B cell (primary cell): ENCODE measurements at regions not wholly inside any gene's neighbourhood (a gene's known extent, or its start where the extent isn't known, plus 50 kb on each side); places are given as distances from the start of the nearest gene placed in this dataset.

Source experiments
- ATAC-seq: fragments of 200-7000 bp; cut with Tn5 transposase; one replicate; pipeline ENCODE4 v1.10.0; 2021; ENCODE audit warnings: low read depth, mild to moderate bottlenecking, moderate number of reproducible peaks, moderate library complexity
- CTCF ChIA-PET: fragments of 350-600 bp; sonication (Branson Sonifier 250); formaldehyde crosslinking; loops from one replicate; lab custom pipeline; 2021; ENCODE audit warnings: antibody characterized with exemption, inconsistent platforms; lab: Charles Lee
- POLR2A ChIA-PET: fragments of 350-600 bp; sonication (Branson Sonifier 250); formaldehyde crosslinking; loops from one replicate; lab custom pipeline; 2021; ENCODE audit warnings: antibody characterized with exemption; lab: Charles Lee
- DNase-seq: peaks from one replicate; pipeline ENCODE4 v3.0.0; 2013
- H2AFZ ChIP-seq: 2 replicates; pipeline ENCODE4 v1.6.1; 2012; ENCODE audit warnings: mild to moderate bottlenecking, low read depth, low read length; ENCODE audit not compliant: insufficient read depth, poor library complexity, severe bottlenecking
- H3K27ac ChIP-seq, 2 donors: 1 replicate in 1 of 2; 2 replicates in 1 of 2; pipeline ENCODE4 v1.5.1; 2012 to 2013; ENCODE audit warnings: low read length in 2 of 2, mild to moderate bottlenecking in 2 of 2, moderate library complexity in 1 of 2
- H3K27me3 ChIP-seq, 4 experiments: fragments of 200-600 bp in 1 of 4; sonication (generic) in 1 of 4; replicated peaks in 1 of 4; 1 replicate in 2 of 4; 2 replicates in 2 of 4; pipeline versions ENCODE4 v1.6.1 to v1.7.0; 2013 to 2016; ENCODE audit warnings: low read length in 3 of 4, mild to moderate bottlenecking in 2 of 4, mixed read lengths in 1 of 4, moderate library complexity in 1 of 4; ENCODE audit not compliant: insufficient read depth in 4 of 4, control insufficient read depth in 3 of 4; ENCODE audit errors: control extremely low read depth in 1 of 4
- H3K36me3 ChIP-seq, 2 experiments: replicated peaks in 1 of 2; 1 replicate in 1 of 2; 2 replicates in 1 of 2; pipeline versions ENCODE4 v1.6.1 to v1.7.1; 2013; ENCODE audit warnings: low read length in 1 of 2; ENCODE audit not compliant: insufficient read depth in 2 of 2, control insufficient read depth in 1 of 2; ENCODE audit errors: control extremely low read depth in 1 of 2, extremely low read depth in 1 of 2
- H3K4me1 ChIP-seq, 2 donors: fragments of 200-600 bp in 1 of 2; sonication (generic) in 1 of 2; 1 replicate in 1 of 2; 2 replicates in 1 of 2; pipeline versions ENCODE4 v1.5.1 to v1.6.1; 2013 to 2017; ENCODE audit warnings: low read length in 2 of 2; ENCODE audit not compliant: control insufficient read depth in 2 of 2, insufficient read depth in 2 of 2
- H3K4me2 ChIP-seq: replicated peaks from 2 replicates; pipeline ENCODE3; 2012; ENCODE audit warnings: mild to moderate bottlenecking, low read depth, low read length; ENCODE audit not compliant: poor library complexity, severe bottlenecking
- H3K4me3 ChIP-seq, 5 experiments: fragments of 200-600 bp in 1 of 5; sonication (generic) in 1 of 5; 1 replicate in 3 of 5; 2 replicates in 2 of 5; pipeline versions ENCODE4 v1.5.1 to v1.7.0; 2011 to 2016; ENCODE audit warnings: low read length in 4 of 5, mild to moderate bottlenecking in 4 of 5, low read depth in 2 of 5, control low read depth in 1 of 5, moderate library complexity in 1 of 5; ENCODE audit not compliant: insufficient read depth in 1 of 5; ENCODE audit errors: control extremely low read depth in 1 of 5, extremely low read depth in 1 of 5
- H3K79me2 ChIP-seq: fragments of 200-600 bp; sonication (generic); one replicate; pipeline ENCODE4 v1.6.0; 2016; ENCODE audit warnings: low read length; ENCODE audit not compliant: control insufficient read depth, insufficient read depth
- H3K9ac ChIP-seq: fragments of 200-600 bp; sonication (generic); 2 replicates; pipeline ENCODE4 v1.6.1; 2017; ENCODE audit warnings: mild to moderate bottlenecking, low read length, moderate library complexity
- H3K9me3 ChIP-seq, 3 donors: one replicate each; pipeline versions ENCODE4 v1.6.1 to v1.7.1; 2013; ENCODE audit warnings: low read length in 2 of 3; ENCODE audit not compliant: control insufficient read depth in 2 of 3, insufficient read depth in 1 of 3; ENCODE audit errors: control extremely low read depth in 1 of 3
- H4K20me1 ChIP-seq: 2 replicates; pipeline ENCODE4 v1.6.0; 2012; ENCODE audit warnings: mild to moderate bottlenecking, low read length; ENCODE audit not compliant: insufficient read depth, control insufficient read depth, poor library complexity, severe bottlenecking
- H3K27ac Mint-ChIP-seq: one replicate; pipeline ENCODE4 v1.8.0; 2021; ENCODE audit warnings: mixed read lengths
- H3K27me3 Mint-ChIP-seq: one replicate; pipeline ENCODE4 v1.8.0; 2021; ENCODE audit warnings: mixed read lengths
- H3K4me1 Mint-ChIP-seq: one replicate; pipeline ENCODE4 v1.8.0; 2021; ENCODE audit warnings: mixed read lengths
- H3K4me3 Mint-ChIP-seq: one replicate; pipeline ENCODE4 v1.8.0; 2021; ENCODE audit warnings: mixed read lengths
- H3K9me3 Mint-ChIP-seq: one replicate; pipeline ENCODE4 v1.8.0; 2022; ENCODE audit warnings: mixed read lengths; ENCODE audit not compliant: insufficient read depth
- EZH2 ChIP-seq: IDR thresholded peaks from 2 replicates; pipeline ENCODE4 v1.6.1; 2012; ENCODE audit warnings: borderline replicate concordance, low read depth, mild to moderate bottlenecking, moderate library complexity, low read length; ENCODE audit not compliant: insufficient read depth, poor library complexity, severe bottlenecking
- WGBS: methylation state at CpG from one replicate; pipeline ENCODE4 v1.1.5; 2013; ENCODE audit warnings: missing lambda C conversion rate; ENCODE audit not compliant: insufficient coverage; 5-methylcytosine and 5-hydroxymethylcytosine counted together
- intact Hi-C: fragments of 100-400 bp; cut with micrococcal nuclease; formaldehyde crosslinking; loops from one replicate; pipeline ENCODE4 v1.10.0; 2022
- TF ChIP-seq, protein P1 (sequence below): fragments of 200-600 bp; IDR thresholded peaks from one replicate; pipeline ENCODE4 v1.8.0; 2022; ENCODE audit warnings: antibody characterized with exemption, mild to moderate bottlenecking

DNA sequence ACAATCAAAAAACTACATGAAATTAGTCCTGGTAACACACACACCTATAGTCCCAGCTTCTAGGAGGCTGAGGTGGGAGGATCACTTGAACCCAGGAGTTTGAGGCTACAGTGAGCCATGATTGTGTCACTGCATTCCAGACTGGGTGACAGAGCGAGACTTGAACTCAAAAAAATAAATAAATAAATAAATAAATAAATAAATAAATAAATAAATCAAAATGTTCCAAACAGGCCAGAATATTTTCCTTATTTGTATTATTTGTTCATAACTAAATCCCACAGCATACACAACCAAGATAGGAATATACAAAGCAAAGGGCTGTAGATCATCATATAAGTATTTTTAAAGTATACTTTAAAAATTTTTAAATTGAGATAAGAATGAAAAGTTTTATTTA is 537.2 kb upstream of the CDH8 start:
- no peaks in the 10 kb centered on the region for H3K4me1 Mint-ChIP-seq
- Histone ChIP-seq H3K27ac (no peak overlapping the region), H3K36me3 (no peaks in the 10 kb centered on the region), H4K20me1 (no peaks in the 10 kb centered on the region), H2AFZ (no peak overlapping the region), H3K9me3 (peaks cover 0 to 2% (median 0%) of the 10 kb centered on the region in 3 donors), H3K4me2 (no peak overlapping the region), H3K79me2 (no peaks in the 10 kb centered on the region), H3K4me3 (no peak overlapping the region), H3K9ac (no peak overlapping the region), H3K4me1 (no peaks in the 10 kb centered on the region), H3K27me3 (no peaks in the 10 kb centered on the region)
- H3K9me3 Mint-ChIP-seq, result peaks cover 2% of the 10 kb centered on the region
- whole genome bisulfite sequencing, result no CpG with 5 or more reads among the region's 1 CpG
- H3K27me3 Mint-ChIP-seq, result no peaks in the 10 kb centered on the region
- TF ChIP-seq, protein P1, sequence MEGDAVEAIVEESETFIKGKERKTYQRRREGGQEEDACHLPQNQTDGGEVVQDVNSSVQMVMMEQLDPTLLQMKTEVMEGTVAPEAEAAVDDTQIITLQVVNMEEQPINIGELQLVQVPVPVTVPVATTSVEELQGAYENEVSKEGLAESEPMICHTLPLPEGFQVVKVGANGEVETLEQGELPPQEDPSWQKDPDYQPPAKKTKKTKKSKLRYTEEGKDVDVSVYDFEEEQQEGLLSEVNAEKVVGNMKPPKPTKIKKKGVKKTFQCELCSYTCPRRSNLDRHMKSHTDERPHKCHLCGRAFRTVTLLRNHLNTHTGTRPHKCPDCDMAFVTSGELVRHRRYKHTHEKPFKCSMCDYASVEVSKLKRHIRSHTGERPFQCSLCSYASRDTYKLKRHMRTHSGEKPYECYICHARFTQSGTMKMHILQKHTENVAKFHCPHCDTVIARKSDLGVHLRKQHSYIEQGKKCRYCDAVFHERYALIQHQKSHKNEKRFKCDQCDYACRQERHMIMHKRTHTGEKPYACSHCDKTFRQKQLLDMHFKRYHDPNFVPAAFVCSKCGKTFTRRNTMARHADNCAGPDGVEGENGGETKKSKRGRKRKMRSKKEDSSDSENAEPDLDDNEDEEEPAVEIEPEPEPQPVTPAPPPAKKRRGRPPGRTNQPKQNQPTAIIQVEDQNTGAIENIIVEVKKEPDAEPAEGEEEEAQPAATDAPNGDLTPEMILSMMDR, result no peak
- no peak for TF ChIP-seq EZH2
- CTCF ChIA-PET, result no interaction called here
- no peak overlapping the region for H3K4me3 Mint-ChIP-seq
- DNase-seq (no peak), ATAC-seq (no peak)
- POLR2A ChIA-PET, result no interaction called here
- H3K27ac Mint-ChIP-seq, result no peak overlapping the region
- intact Hi-C loops, result no loop called here

DNA sequence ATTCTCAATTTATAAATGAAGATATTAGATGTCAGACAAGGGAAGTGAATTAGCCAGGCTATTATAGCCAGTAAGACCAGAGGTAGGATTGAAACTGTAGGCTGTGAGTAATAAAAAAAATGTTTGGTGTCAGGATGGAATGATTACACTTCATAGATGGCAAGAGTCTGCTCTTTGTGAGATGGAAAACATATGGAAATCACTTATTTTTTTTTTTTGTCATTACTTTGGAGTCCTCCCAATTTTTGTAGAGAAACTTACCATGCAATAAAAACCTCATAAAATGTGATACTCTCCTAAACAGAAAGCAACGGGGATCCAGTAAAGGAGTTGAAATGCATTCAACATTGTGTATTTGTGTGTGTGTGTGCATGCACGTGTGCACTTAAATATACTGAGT is 532.7 kb upstream of the CDH8 start:
- ATAC-seq, result no peak
- Mint-ChIP-seq H3K9me3 (no peaks in the 10 kb centered on the region), H3K27ac (no peak overlapping the region), H3K4me3 (no peak overlapping the region), H3K4me1 (no peaks in the 10 kb centered on the region), H3K27me3 (no peaks in the 10 kb centered on the region)
- Histone ChIP-seq H2AFZ (no peak overlapping the region), H3K27me3 (no peaks in the 10 kb centered on the region), H3K36me3 (no peaks in the 10 kb centered on the region), H3K9me3 (no peaks in the 10 kb centered on the region), H3K79me2 (no peaks in the 10 kb centered on the region), H3K4me2 (no peak overlapping the region), H3K4me3 (no peak overlapping the region), H3K4me1 (no peaks in the 10 kb centered on the region), H3K9ac (no peak overlapping the region), H4K20me1 (no peaks in the 10 kb centered on the region), H3K27ac (no peak overlapping the region)
- intact Hi-C loops, result no loop called here
- ChIA-PET CTCF (no interaction called here), POLR2A (no interaction called here)
- DNase-seq, result no peak
- TF ChIP-seq, protein P1, result no peak
- TF ChIP-seq EZH2, result no peak
- 100% methylated on average over 1 of the region's 2 CpGs for WGBS
